ENCODE measurements at regions not wholly inside any gene's neighbourhood (a gene's known extent, or its start where the extent isn't known, plus 50 kb on each side); places are given as distances from the start of the nearest gene placed in this dataset.

DNA sequence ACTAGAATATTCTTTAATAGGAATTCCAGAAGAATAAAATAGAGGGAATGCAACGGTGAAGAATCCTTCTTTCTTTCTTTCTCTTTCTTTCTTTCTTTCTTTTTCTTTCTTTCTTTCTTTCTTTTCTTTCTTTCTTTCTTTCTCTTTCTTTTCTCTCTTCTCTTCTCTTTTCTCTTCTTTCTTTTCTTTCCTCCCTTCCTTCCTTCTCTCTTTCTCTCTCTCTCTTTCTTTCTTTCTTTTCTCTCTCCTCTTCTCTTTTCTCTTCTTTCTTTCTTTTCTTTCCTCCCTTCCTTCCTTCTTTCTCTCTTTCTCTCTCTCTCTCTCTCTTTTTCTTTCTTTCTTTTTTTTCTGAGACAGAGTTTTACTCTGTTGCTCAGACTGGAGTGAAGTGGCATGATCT, 160.8 kb upstream of the PRICKLE1 start:
- TF ChIP-seq CTCF (IDR thresholded peaks at IDR 0.05; ENCODE audit: poor library complexity, severe bottlenecking) (no peak), EZH2 (IDR thresholded peaks at IDR 0.05; ENCODE audit: borderline replicate concordance, insufficient read depth, low read length, poor library complexity, severe bottlenecking) (no peak), POLR2AphosphoS5 (IDR thresholded peaks at IDR 0.05) (no peak), TAF1 (IDR thresholded peaks at IDR 0.05; ENCODE audit: low read depth) (no peak), REST (IDR thresholded peaks at IDR 0.05; ENCODE audit: borderline replicate concordance) (no peak), RAD21 (conservative IDR thresholded peaks at IDR 0.05) (no peak), EP300 (conservative IDR thresholded peaks at IDR 0.05; ENCODE audit: poor library complexity, severe bottlenecking) (no peak), MXI1 (conservative IDR thresholded peaks at IDR 0.05; ENCODE audit: poor library complexity, severe bottlenecking) (no peak)
